Renal cortex interstitium (tissue), 11 donors: ENCODE measurements at regions not wholly inside any gene's neighbourhood (a gene's known extent, or its start where the extent isn't known, plus 50 kb on each side); places are given as distances from the start of the nearest gene placed in this dataset.

Experiments
- DNase-seq, 11 donors: peaks; one replicate each; pipeline ENCODE4 v3.0.0-alpha.2; 2013; ENCODE audit warnings: low read depth in 9 of 11, low spot score in 4 of 11; ENCODE audit errors: extremely low read depth in 1 of 11

- peak in 2 of 11 donors; percentile 57 to 64 for DNase-seq
Measured at GRCh38 chr12:124174451-124175348, 120.2 kb upstream of the RFLNA start.

GRCh38 chr12:124175704-124176103, 119.2 kb upstream of the RFLNA start:
- DNase-seq = no peak

- DNase-seq = no peak
Measured at GRCh38 chr12:124177276-124177950, 117.5 kb upstream of the RFLNA start.

GRCh38 chr12:124177951-124178316, 117.0 kb upstream of the RFLNA start:
- no peak for DNase-seq

- DNase-seq = no peak
Measured at GRCh38 chr12:124179936-124180607, 114.8 kb upstream of the RFLNA start.

GRCh38 chr12:124183172-124183571, 111.7 kb upstream of the RFLNA start:
- no peak for DNase-seq

- no peak for DNase-seq
Measured at GRCh38 chr12:124184456-124184855, 110.4 kb upstream of the RFLNA start.

GRCh38 chr12:124185971-124186686, 108.8 kb upstream of the RFLNA start:
- DNase-seq = no peak

GRCh38 chr12:124188084-124188483, 106.8 kb upstream of the RFLNA start:
- DNase-seq = no peak

GRCh38 chr12:124188561-124189405, 106.1 kb upstream of the RFLNA start:
- no peak for DNase-seq

- DNase-seq = no peak
Measured at GRCh38 chr12:124190312-124191023, 104.4 kb upstream of the RFLNA start.

GRCh38 chr12:124191024-124191359, 103.9 kb upstream of the RFLNA start:
- DNase-seq = no peak

- DNase-seq = no peak
Measured at GRCh38 chr12:124191966-124192365, 102.9 kb upstream of the RFLNA start.

GRCh38 chr12:124194264-124194892, 100.5 kb upstream of the RFLNA start:
- DNase-seq = no peak

GRCh38 chr12:124194893-124195566, 99.9 kb upstream of the RFLNA start:
- DNase-seq = no peak

- DNase-seq = no peak
Measured at GRCh38 chr12:124195567-124195942, 99.3 kb upstream of the RFLNA start.

- DNase-seq = no peak
Measured at GRCh38 chr12:124196236-124196635, 98.7 kb upstream of the RFLNA start.
